ENCODE measurements at regions not wholly inside any gene's neighbourhood (a gene's known extent, or its start where the extent isn't known, plus 50 kb on each side); places are given as distances from the start of the nearest gene placed in this dataset.

DNA sequence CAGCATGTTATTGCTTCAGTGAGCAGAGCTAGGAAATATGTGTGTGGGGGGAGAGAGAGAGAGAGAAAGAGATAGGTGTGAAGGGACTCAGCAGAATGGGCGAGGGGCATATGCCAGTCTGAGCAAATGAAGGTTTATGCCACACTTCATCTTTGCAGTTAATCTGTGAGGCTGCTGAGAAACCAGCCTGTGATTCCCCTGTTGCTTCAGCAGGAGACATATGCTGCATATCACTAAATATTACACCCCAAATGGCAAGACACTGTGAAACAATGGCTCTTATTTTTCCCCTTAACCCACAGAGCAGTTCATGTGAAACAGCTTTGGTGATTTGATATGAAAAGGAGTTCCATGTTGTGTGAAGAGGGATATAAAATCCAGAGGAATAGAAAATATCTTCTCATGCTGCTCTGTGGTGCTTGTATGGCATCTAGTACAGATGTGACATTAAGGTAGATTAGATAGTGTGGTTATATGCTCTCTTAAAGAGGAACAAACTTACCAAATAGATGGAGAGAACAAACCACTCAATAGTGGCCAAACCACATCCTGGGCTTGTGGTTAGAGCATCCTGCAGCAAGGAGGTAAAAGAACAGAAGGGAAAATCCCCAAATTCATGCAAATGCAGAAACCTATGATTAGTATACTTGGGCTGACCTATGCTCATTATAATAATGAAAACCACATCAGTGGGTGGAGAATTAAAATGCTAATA is 864.2 kb downstream of the FAM181B start:
- Histone ChIP-seq H3K9me3 (ENCODE audit: control insufficient read depth, low read length) (no peaks in the 10 kb centered on the region), H3K27ac (ENCODE audit: low read depth, low read length, severe bottlenecking) (no peak overlapping the region), H3K4me3 (ENCODE audit: extremely low read depth, insufficient read depth, low read length, poor library complexity, severe bottlenecking) (no peak overlapping the region), H3K36me3 (ENCODE audit: control insufficient read depth, insufficient read depth, low read length) (no peaks in the 10 kb centered on the region), H3K4me1 (ENCODE audit: control insufficient read depth, insufficient read depth, low read length, poor library complexity, severe bottlenecking) (no peaks in the 10 kb centered on the region)
- WGBS, 2 experiments (ENCODE audit: insufficient coverage in 2 of 2): 100% methylated on average over 1 of the region's 1 CpG; no CpG with 5 or more reads in 1 of the 2 experiments

DNA sequence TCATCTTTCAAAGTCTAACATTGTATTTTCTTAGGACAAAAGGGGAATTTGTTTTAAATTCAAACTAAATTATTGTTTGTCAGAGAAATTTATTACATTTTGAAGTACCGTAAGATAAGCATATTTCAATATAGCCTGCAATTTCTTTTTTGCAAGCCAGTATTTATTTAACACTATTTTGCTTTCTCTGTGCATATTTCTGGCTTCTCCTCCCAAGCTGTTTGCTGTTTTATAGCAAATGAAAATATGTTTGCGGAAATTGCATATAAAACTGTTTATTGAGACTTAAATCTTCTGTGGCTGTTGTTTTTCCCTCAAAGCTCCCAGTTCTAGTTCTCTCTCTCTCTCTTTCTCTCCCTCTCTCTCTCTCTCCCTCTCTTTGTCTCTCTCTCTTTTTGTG is 866.8 kb downstream of the FAM181B start:
- no peaks in the 10 kb centered on the region for H3K4me1 ChIP-seq (ENCODE audit: control insufficient read depth, insufficient read depth, low read length, poor library complexity, severe bottlenecking)
- no peaks in the 10 kb centered on the region for H3K36me3 ChIP-seq (ENCODE audit: control insufficient read depth, insufficient read depth, low read length)
- no peak overlapping the region for H3K27ac ChIP-seq (ENCODE audit: low read depth, low read length, severe bottlenecking)
- no CpG with 5 or more reads among the region's 2 CpGs for WGBS, 2 experiments (ENCODE audit: insufficient coverage in 2 of 2)
- no peak overlapping the region for H3K4me3 ChIP-seq (ENCODE audit: extremely low read depth, insufficient read depth, low read length, poor library complexity, severe bottlenecking)
- H3K9me3 ChIP-seq (ENCODE audit: control insufficient read depth, low read length): no peaks in the 10 kb centered on the region

DNA sequence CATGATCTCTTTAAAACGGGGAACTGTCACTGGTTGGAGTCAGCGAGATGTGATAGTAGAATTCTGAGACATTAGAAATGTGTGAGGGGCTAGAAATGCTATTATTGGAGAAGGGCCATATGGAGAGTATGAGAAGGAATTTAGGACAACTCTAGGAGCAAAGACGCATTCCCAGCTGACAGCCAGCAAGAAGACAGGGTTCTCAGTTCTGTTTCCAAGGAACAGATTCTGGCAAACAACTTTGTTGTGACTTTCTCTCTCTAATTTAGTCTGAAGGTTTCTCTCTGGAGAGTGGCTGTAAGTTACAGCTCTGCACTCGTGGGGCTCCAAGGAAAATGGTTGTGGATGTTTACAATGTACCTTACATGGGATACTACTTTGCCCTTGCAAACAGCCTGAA is 876.3 kb downstream of the FAM181B start:
- Histone ChIP-seq H3K9me3 (ENCODE audit: control insufficient read depth, low read length) (no peaks in the 10 kb centered on the region), H3K4me3 (ENCODE audit: extremely low read depth, insufficient read depth, low read length, poor library complexity, severe bottlenecking) (no peak overlapping the region), H3K4me1 (ENCODE audit: control insufficient read depth, insufficient read depth, low read length, poor library complexity, severe bottlenecking) (no peaks in the 10 kb centered on the region), H3K27ac (ENCODE audit: low read depth, low read length, severe bottlenecking) (no peak overlapping the region), H3K36me3 (ENCODE audit: control insufficient read depth, insufficient read depth, low read length) (no peaks in the 10 kb centered on the region)
- WGBS, 2 experiments (ENCODE audit: insufficient coverage in 2 of 2): 72 to 89% methylated on average over 2 to 3 of the region's 4 CpGs

DNA sequence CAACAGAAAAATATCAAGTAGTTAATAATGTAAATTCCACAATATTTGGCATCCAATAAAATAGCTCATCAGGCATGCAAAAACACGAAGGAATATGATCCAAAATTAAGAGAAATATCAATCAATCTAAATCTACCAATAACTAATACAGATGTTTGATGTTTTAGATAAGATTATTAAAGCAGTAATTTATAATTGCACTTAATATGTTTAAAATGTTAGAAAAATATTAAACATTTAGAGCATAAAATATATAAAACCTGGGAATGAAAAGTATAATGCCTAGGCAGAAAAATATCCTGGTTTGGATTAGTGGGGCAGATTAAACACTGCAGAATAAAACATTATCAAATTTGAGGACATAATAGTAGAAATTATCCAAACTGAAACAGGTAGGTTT is 879.9 kb downstream of the FAM181B start:
- Histone ChIP-seq H3K27ac (ENCODE audit: low read depth, low read length, severe bottlenecking) (no peak overlapping the region), H3K4me3 (ENCODE audit: extremely low read depth, insufficient read depth, low read length, poor library complexity, severe bottlenecking) (no peak overlapping the region), H3K4me1 (ENCODE audit: control insufficient read depth, insufficient read depth, low read length, poor library complexity, severe bottlenecking) (no peaks in the 10 kb centered on the region), H3K9me3 (ENCODE audit: control insufficient read depth, low read length) (no peaks in the 10 kb centered on the region), H3K36me3 (ENCODE audit: control insufficient read depth, insufficient read depth, low read length) (no peaks in the 10 kb centered on the region)
- no CpG with 5 or more reads among the region's 1 CpG for whole genome bisulfite sequencing, 2 experiments (ENCODE audit: insufficient coverage in 2 of 2)

DNA sequence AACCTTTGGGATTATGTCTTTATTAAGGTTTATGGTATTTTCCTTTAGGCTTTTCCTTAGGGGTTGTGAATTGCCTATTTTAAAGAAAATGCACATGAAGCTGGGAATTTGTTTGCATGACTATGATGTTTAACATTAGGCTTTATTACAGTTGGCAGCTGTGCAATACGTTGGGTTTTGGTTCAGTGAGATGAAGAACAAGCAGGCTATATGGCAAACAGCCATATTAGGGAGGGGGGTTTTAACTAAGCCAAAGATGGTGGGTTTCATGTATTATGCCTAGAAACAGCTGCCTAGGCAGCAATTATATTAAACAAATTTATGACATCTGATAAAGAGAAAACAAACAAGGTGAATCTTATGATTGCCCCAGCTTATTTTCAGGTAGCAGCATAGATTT is 880.8 kb downstream of the FAM181B start:
- no peaks in the 10 kb centered on the region for H3K9me3 ChIP-seq (ENCODE audit: control insufficient read depth, low read length)
- H3K36me3 ChIP-seq (ENCODE audit: control insufficient read depth, insufficient read depth, low read length): no peaks in the 10 kb centered on the region
- H3K4me3 ChIP-seq (ENCODE audit: extremely low read depth, insufficient read depth, low read length, poor library complexity, severe bottlenecking): no peak overlapping the region
- H3K4me1 ChIP-seq (ENCODE audit: control insufficient read depth, insufficient read depth, low read length, poor library complexity, severe bottlenecking): no peaks in the 10 kb centered on the region
- H3K27ac ChIP-seq (ENCODE audit: low read depth, low read length, severe bottlenecking): no peak overlapping the region
- 83 to 88% methylated on average over 1 of the region's 1 CpG for WGBS, 2 experiments (ENCODE audit: insufficient coverage in 2 of 2)

DNA sequence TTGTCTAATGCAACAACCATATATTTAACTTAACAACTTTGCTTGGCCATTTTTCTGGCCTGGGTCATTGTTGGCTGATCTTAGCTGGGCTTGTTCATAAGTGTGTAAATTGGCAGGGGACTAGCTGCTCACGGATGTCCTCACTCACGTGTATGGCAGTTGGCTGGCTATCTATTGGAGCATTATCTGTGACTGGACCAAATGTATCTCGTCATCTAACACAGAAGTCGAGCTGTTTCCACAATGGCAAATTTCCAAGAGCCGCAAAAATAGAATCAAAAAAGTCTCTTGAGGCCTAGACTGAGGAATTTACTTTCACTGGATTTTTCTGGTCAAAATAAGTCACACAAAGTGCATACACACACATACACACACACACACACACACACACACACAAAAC is 893.3 kb downstream of the FAM181B start:
- no peaks in the 10 kb centered on the region for H3K4me1 ChIP-seq (ENCODE audit: control insufficient read depth, insufficient read depth, low read length, poor library complexity, severe bottlenecking)
- WGBS, 2 experiments (ENCODE audit: insufficient coverage in 2 of 2): 91% methylated on average over 5 of the region's 5 CpGs
- no peak overlapping the region for H3K27ac ChIP-seq (ENCODE audit: low read depth, low read length, severe bottlenecking)
- no peaks in the 10 kb centered on the region for H3K36me3 ChIP-seq (ENCODE audit: control insufficient read depth, insufficient read depth, low read length)
- no peak overlapping the region for H3K4me3 ChIP-seq (ENCODE audit: extremely low read depth, insufficient read depth, low read length, poor library complexity, severe bottlenecking)
- H3K9me3 ChIP-seq (ENCODE audit: control insufficient read depth, low read length): no peaks in the 10 kb centered on the region

DNA sequence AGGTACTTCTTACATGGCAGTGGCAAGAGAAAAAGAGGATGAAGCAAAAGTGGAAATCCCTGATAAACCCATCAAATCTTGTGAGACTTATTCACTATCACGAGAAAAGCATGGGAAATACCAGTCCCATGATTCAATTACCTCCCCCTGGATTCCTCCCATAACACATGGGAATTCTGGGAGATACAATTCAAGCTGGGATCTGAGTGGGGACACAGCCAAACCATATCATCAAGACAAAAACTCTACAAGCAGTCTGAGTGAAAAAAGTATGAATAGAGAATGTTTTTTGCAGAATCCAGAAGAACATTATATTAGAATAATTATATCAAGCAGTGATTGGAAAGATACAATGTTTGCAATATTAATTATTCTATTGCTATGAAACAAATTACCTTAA is 893.7 kb downstream of the FAM181B start:
- Histone ChIP-seq H3K36me3 (ENCODE audit: control insufficient read depth, insufficient read depth, low read length) (no peaks in the 10 kb centered on the region), H3K27ac (ENCODE audit: low read depth, low read length, severe bottlenecking) (no peak overlapping the region), H3K4me3 (ENCODE audit: extremely low read depth, insufficient read depth, low read length, poor library complexity, severe bottlenecking) (no peak overlapping the region), H3K9me3 (ENCODE audit: control insufficient read depth, low read length) (no peaks in the 10 kb centered on the region), H3K4me1 (ENCODE audit: control insufficient read depth, insufficient read depth, low read length, poor library complexity, severe bottlenecking) (no peaks in the 10 kb centered on the region)
- WGBS, 2 experiments (ENCODE audit: insufficient coverage in 2 of 2): 80% methylated on average over 1 of the region's 1 CpG; no CpG with 5 or more reads in 1 of the 2 experiments

DNA sequence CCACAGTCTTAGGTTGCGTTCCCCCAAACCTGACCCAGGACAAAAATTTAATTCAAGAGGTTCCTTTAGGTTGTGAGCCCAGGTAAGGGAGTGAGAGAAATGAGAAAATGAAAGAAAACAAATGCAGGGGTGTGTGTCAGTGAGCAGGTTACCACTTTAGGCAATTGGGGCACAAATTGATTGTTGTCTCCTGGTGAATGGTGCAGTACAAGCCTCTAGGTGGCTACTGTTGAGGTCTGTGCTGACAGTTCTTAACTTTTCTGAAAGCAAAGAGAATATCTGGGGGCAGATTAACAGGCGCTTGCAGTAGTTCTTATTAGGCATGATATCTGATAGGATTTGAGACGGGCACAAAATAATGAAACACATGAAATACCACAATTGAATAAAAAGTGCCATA is 894.6 kb downstream of the FAM181B start:
- Histone ChIP-seq H3K36me3 (ENCODE audit: control insufficient read depth, insufficient read depth, low read length) (no peaks in the 10 kb centered on the region), H3K27ac (ENCODE audit: low read depth, low read length, severe bottlenecking) (no peak overlapping the region), H3K9me3 (ENCODE audit: control insufficient read depth, low read length) (no peaks in the 10 kb centered on the region), H3K4me1 (ENCODE audit: control insufficient read depth, insufficient read depth, low read length, poor library complexity, severe bottlenecking) (no peaks in the 10 kb centered on the region), H3K4me3 (ENCODE audit: extremely low read depth, insufficient read depth, low read length, poor library complexity, severe bottlenecking) (no peak overlapping the region)
- WGBS, 2 experiments (ENCODE audit: insufficient coverage in 2 of 2): 100% methylated on average over 1 of the region's 3 CpGs; no CpG with 5 or more reads in 1 of the 2 experiments

DNA sequence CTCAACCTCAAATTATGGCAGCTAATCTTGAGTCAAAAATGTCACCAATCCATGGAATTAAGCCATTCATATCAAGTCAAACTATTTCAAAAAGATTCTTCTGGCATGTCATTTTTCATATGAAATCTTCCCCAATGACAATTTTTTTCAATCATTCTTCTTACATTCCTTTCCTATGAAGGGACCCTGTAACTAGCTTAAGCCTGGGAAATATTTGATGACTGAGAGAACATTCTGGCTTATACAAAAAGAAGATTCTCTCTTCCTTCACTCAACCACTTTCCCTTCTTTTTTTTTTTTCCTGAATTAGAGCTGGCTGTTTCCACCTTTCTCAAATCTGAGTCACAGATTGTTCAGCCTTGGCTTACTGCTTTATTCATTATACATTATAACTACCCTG is 903.7 kb downstream of the FAM181B start:
- Histone ChIP-seq H3K4me1 (ENCODE audit: control insufficient read depth, insufficient read depth, low read length, poor library complexity, severe bottlenecking) (no peaks in the 10 kb centered on the region), H3K9me3 (ENCODE audit: control insufficient read depth, low read length) (no peaks in the 10 kb centered on the region), H3K27ac (ENCODE audit: low read depth, low read length, severe bottlenecking) (no peak overlapping the region), H3K4me3 (ENCODE audit: extremely low read depth, insufficient read depth, low read length, poor library complexity, severe bottlenecking) (no peak overlapping the region), H3K36me3 (ENCODE audit: control insufficient read depth, insufficient read depth, low read length) (no peaks in the 10 kb centered on the region)

DNA sequence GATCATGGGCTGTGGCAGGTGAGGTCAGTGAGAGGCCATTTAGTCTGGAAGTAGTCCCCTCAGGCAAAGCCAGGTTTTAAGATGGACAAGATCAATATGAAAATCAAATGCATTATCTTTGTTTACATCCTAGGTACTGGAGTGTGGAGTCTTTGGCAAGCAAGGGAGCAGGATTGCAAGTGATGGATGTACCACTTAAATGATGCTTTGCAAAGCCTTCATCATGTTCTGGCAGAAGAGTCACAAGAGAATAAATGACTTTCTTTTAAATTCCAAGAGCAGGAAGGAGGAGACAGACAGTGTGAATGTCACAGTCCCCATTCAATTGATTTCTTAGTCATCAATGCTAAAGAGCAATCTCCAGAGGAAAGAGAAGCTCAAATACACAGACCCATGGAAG is 908.3 kb downstream of the FAM181B start:
- Histone ChIP-seq H3K36me3 (ENCODE audit: control insufficient read depth, insufficient read depth, low read length) (no peaks in the 10 kb centered on the region), H3K9me3 (ENCODE audit: control insufficient read depth, low read length) (no peaks in the 10 kb centered on the region), H3K4me1 (ENCODE audit: control insufficient read depth, insufficient read depth, low read length, poor library complexity, severe bottlenecking) (no peaks in the 10 kb centered on the region), H3K4me3 (ENCODE audit: extremely low read depth, insufficient read depth, low read length, poor library complexity, severe bottlenecking) (no peak overlapping the region), H3K27ac (ENCODE audit: low read depth, low read length, severe bottlenecking) (no peak overlapping the region)

DNA sequence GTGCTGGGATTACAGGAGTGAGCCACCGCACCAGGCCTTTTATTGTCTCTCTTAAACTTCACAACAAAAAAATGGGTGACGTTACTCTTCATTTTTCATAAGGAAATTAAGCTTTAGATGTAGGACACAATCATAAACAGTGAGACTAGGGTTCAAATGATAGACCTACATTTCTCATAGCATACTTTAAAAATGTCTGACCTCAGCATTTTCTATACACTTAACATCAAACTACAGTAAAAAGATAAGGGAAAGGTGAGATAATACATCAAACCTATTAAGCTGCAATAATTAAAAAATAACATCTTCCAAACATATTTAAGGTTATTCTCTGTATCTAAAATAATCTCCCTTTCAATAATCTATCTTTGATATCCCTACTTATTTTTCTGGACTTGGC is 914.2 kb downstream of the FAM181B start:
- H3K27ac ChIP-seq (ENCODE audit: low read depth, low read length, severe bottlenecking): no peak overlapping the region
- 100% methylated on average over 1 of the region's 2 CpGs; no CpG with 5 or more reads in 1 of the 2 experiments for WGBS, 2 experiments (ENCODE audit: insufficient coverage in 2 of 2)
- no peaks in the 10 kb centered on the region for H3K4me1 ChIP-seq (ENCODE audit: control insufficient read depth, insufficient read depth, low read length, poor library complexity, severe bottlenecking)
- H3K4me3 ChIP-seq (ENCODE audit: extremely low read depth, insufficient read depth, low read length, poor library complexity, severe bottlenecking): no peak overlapping the region
- H3K36me3 ChIP-seq (ENCODE audit: control insufficient read depth, insufficient read depth, low read length): no peaks in the 10 kb centered on the region
- no peaks in the 10 kb centered on the region for H3K9me3 ChIP-seq (ENCODE audit: control insufficient read depth, low read length)

All from mesodermal cell (in vitro differentiated cells).